OCI-LY7 (cell line): ENCODE measurements at regions not wholly inside any gene's neighbourhood (a gene's known extent, or its start where the extent isn't known, plus 50 kb on each side); places are given as distances from the start of the nearest gene placed in this dataset.

Experiments
- BruUV-seq: library from RNA; stranded (reverse); fragments of 400-500 nt; replicated peaks from 2 replicates; lab custom pipeline; 2021; lab: Mats Ljungman, UMichigan
- CTCF ChIA-PET: fragments of 300-600 bp; sonication (Branson Sonifier 250); formaldehyde crosslinking; loops from one replicate; lab custom pipeline; 2022; ENCODE audit warnings: antibody characterized with exemption; ENCODE audit not compliant: unreplicated experiment; lab: Charles Lee
- POLR2A ChIA-PET: fragments of 300-600 bp; sonication (Branson Sonifier 250); formaldehyde crosslinking; loops from one replicate; lab custom pipeline; 2022; ENCODE audit warnings: antibody characterized with exemption; lab: Charles Lee
- DNase-seq: peaks from one replicate; pipeline ENCODE4 v3.0.0-alpha.2; 2015; ENCODE audit warnings: low spot score
- H2AFZ ChIP-seq: fragments of 200-600 bp; sonication (generic), shearing (Covaris generic); 2 replicates; pipeline ENCODE4 v1.6.1; 2014; ENCODE audit warnings: mild to moderate bottlenecking, antibody characterized with exemption, low read length, moderate library complexity
- H3K27ac ChIP-seq: fragments of 200-600 bp; sonication (generic); 2 replicates; pipeline ENCODE4 v1.5.1; 2014; ENCODE audit warnings: mixed run types, low read depth, mild to moderate bottlenecking, moderate library complexity, low read length, inconsistent platforms; ENCODE audit not compliant: poor library complexity, severe bottlenecking
- H3K36me3 ChIP-seq: fragments of 200-600 bp; sonication (generic); 2 replicates; pipeline ENCODE4 v1.6.1; 2014; ENCODE audit warnings: mild to moderate bottlenecking, antibody characterized with exemption, low read length, moderate library complexity, mixed read lengths; ENCODE audit not compliant: insufficient read depth
- H3K4me1 ChIP-seq: fragments of 200-600 bp; sonication (generic); 2 replicates; pipeline ENCODE4 v1.5.1; 2014; ENCODE audit warnings: mild to moderate bottlenecking, low read length; ENCODE audit not compliant: insufficient read depth, poor library complexity, severe bottlenecking
- H3K4me2 ChIP-seq: fragments of 200-600 bp; sonication (generic); 2 replicates; pipeline ENCODE4 v1.6.1; 2014; ENCODE audit warnings: mild to moderate bottlenecking, low read length
- H3K4me3 ChIP-seq: fragments of 200-600 bp; sonication (generic); 2 replicates; pipeline ENCODE4 v1.5.1; 2014; ENCODE audit warnings: mild to moderate bottlenecking, low read depth, low read length; ENCODE audit not compliant: poor library complexity, severe bottlenecking
- H3K79me2 ChIP-seq: fragments of 200-600 bp; sonication (generic); 2 replicates; pipeline ENCODE4 v1.6.1; 2016; ENCODE audit warnings: low read depth, mild to moderate bottlenecking, low read length, moderate library complexity, mixed read lengths; ENCODE audit not compliant: insufficient read depth
- H3K9me2 ChIP-seq: fragments of 200-600 bp; sonication (generic); 2 replicates; pipeline ENCODE4 v1.6.1; 2016; ENCODE audit warnings: mild to moderate bottlenecking, low read length, mixed read lengths; ENCODE audit not compliant: insufficient read depth
- H3K9me3 ChIP-seq: fragments of 200-600 bp; sonication (generic); 2 replicates; pipeline ENCODE4 v1.6.1; 2014; ENCODE audit warnings: mild to moderate bottlenecking, mixed run types, low read length, mixed read lengths
- H4K20me1 ChIP-seq: fragments of 200-600 bp; sonication (generic); 2 replicates; pipeline ENCODE4 v1.6.1; 2014; ENCODE audit warnings: mild to moderate bottlenecking, antibody characterized with exemption, low read length, moderate library complexity, mixed read lengths; ENCODE audit not compliant: insufficient read depth
- EZH2phosphoT487 ChIP-seq: fragments of 200-600 bp; sonication (generic); IDR thresholded peaks from 2 replicates; pipeline ENCODE4 v1.6.1; 2018; ENCODE audit warnings: low read depth, borderline replicate concordance, mild to moderate bottlenecking, mixed run types, antibody characterized with exemption, low read length, moderate library complexity, mixed read lengths
- intact Hi-C: fragments of 100-400 bp; cut with micrococcal nuclease; formaldehyde crosslinking; loops from one replicate; pipeline ENCODE4 v1.10.0; 2022; ENCODE audit not compliant: unreplicated experiment
- TF ChIP-seq, protein P1 (sequence below): fragments of 200-600 bp; sonication (generic); conservative IDR thresholded peaks from 2 replicates; pipeline ENCODE4 v1.5.1; 2014; ENCODE audit warnings: mild to moderate bottlenecking, antibody characterized with exemption, low read length, moderate library complexity, mixed read lengths

GRCh38 chr17:70797166-70797565 lies 627.8 kb downstream of the KCNJ2 start:
- Histone ChIP-seq H3K4me1 (peaks cover 9% of the 10 kb centered on the region), H3K4me2 (no peak overlapping the region), H3K27ac (no peak overlapping the region), H4K20me1 (no peaks in the 10 kb centered on the region), H3K9me2 (no peaks in the 10 kb centered on the region), H3K79me2 (no peaks in the 10 kb centered on the region), H3K9me3 (peaks cover 16% of the 10 kb centered on the region; the same call in 1 of the 2 replicates), H2AFZ (peak overlapping the region; percentile 84), H3K36me3 (no peaks in the 10 kb centered on the region), H3K4me3 (no peak overlapping the region)
- ChIA-PET POLR2A (interaction anchor here (1.2 kb wide), 1 partner anchor 27 kb away, joined by 3 read pairs; no protein-coding TSS in a partner anchor), CTCF (no interaction called here)
- DNase-seq = no peak
- TF ChIP-seq, protein P1, sequence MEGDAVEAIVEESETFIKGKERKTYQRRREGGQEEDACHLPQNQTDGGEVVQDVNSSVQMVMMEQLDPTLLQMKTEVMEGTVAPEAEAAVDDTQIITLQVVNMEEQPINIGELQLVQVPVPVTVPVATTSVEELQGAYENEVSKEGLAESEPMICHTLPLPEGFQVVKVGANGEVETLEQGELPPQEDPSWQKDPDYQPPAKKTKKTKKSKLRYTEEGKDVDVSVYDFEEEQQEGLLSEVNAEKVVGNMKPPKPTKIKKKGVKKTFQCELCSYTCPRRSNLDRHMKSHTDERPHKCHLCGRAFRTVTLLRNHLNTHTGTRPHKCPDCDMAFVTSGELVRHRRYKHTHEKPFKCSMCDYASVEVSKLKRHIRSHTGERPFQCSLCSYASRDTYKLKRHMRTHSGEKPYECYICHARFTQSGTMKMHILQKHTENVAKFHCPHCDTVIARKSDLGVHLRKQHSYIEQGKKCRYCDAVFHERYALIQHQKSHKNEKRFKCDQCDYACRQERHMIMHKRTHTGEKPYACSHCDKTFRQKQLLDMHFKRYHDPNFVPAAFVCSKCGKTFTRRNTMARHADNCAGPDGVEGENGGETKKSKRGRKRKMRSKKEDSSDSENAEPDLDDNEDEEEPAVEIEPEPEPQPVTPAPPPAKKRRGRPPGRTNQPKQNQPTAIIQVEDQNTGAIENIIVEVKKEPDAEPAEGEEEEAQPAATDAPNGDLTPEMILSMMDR = no peak
- TF ChIP-seq EZH2phosphoT487 = no peak
- no TSS peak for BruUV-seq
- intact Hi-C loops = no loop called here

GRCh38 chr17:70804161-70804560 lies 634.8 kb downstream of the KCNJ2 start:
- Histone ChIP-seq H4K20me1 (no peaks in the 10 kb centered on the region), H3K4me2 (no peak overlapping the region), H2AFZ (no peak overlapping the region), H3K27ac (no peak overlapping the region), H3K4me3 (no peak overlapping the region), H3K9me2 (no peaks in the 10 kb centered on the region), H3K9me3 (no peaks in the 10 kb centered on the region), H3K79me2 (no peaks in the 10 kb centered on the region), H3K4me1 (no peaks in the 10 kb centered on the region), H3K36me3 (no peaks in the 10 kb centered on the region)
- no peak for DNase-seq
- BruUV-seq = no TSS peak
- ChIA-PET CTCF (no interaction called here), POLR2A (no interaction called here)
- TF ChIP-seq, protein P1 = no peak
- no peak for TF ChIP-seq EZH2phosphoT487
- intact Hi-C loops = no loop called here

DNA sequence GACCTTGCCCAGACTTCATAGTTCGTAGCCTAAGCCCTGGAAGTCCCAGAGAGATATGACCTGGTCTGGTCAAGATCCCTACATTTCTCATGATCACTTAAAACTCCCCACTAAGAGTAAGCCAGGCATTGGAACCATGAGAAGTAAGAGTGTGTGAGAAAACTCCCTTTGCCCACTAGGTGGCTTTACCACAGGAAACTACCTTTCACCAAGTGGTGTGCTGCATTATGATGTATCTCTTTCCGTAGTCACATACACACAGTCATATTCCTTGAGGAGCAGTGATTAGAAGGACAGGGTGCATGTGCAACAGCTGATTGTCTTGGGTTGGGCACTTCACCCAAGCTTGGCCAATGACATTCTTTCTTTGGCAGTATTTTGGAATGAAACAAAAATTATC lies 639.3 kb downstream of the KCNJ2 start:
- H2AFZ ChIP-seq = no peak overlapping the region
- H3K79me2 ChIP-seq = no peaks in the 10 kb centered on the region
- H4K20me1 ChIP-seq = no peaks in the 10 kb centered on the region
- no peaks in the 10 kb centered on the region for H3K4me1 ChIP-seq
- H3K4me2 ChIP-seq = no peak overlapping the region
- H3K27ac ChIP-seq = no peak overlapping the region
- no peak for TF ChIP-seq EZH2phosphoT487
- TF ChIP-seq, protein P1 = peak; percentile 72
- intact Hi-C loops = no loop called here
- no peaks in the 10 kb centered on the region for H3K36me3 ChIP-seq
- peak; percentile 19 for DNase-seq
- CTCF ChIA-PET = no interaction called here
- no peak overlapping the region for H3K4me3 ChIP-seq
- POLR2A ChIA-PET = interaction anchor here (1.0 kb wide), 1 partner anchor 33 kb away, joined by 3 read pairs; no protein-coding TSS in a partner anchor
- no TSS peak for BruUV-seq
- H3K9me3 ChIP-seq = no peaks in the 10 kb centered on the region
- H3K9me2 ChIP-seq = no peaks in the 10 kb centered on the region
